HepG2 (cell line): ENCODE measurements at regions not wholly inside any gene's neighbourhood (a gene's known extent, or its start where the extent isn't known, plus 50 kb on each side); places are given as distances from the start of the nearest gene placed in this dataset.
"Not testable (repeated sequence)": the region's sequence is repeated elsewhere in the genome, so short reads cannot be mapped to it uniquely, and the experiment has no call there.

Experiments used
- ATAC-seq: fragments of 200-7000 bp; cut with Tn5 transposase; 3 replicates; pipeline ENCODE4 v1.9.1; 2020; ENCODE audit warnings: mild to moderate bottlenecking, moderate library complexity
- BruUV-seq: library from RNA; stranded (reverse); fragments of 400-500 nt; replicated peaks from 2 replicates; lab custom pipeline; 2021; lab: Mats Ljungman, UMichigan
- CTCF ChIA-PET: fragments of 300-600 bp; formaldehyde crosslinking; extraction: SDS; loops from one replicate; lab custom pipeline; 2021; ENCODE audit warnings: low total read pairs, inconsistent platforms, low intra/inter-chr PET ratio; lab: Yijun Ruan, JAX
- POLR2A ChIA-PET: fragments of 350-600 bp; sonication (Branson Sonifier 250); formaldehyde crosslinking; loops from one replicate; lab custom pipeline; 2020; ENCODE audit warnings: antibody characterized with exemption, inconsistent platforms; lab: Yijun Ruan, JAX
- DNase-seq: peaks from one replicate; pipeline ENCODE4 v3.0.0-alpha.2; 2015; ENCODE audit warnings: low spot score
- FAIRE-seq: peaks from 3 replicates; lab custom pipeline; 2011; peaks lifted over from hg19 to GRCh38; lab: Jason Lieb, UNC
- H2AFZ ChIP-seq: one replicate; pipeline ENCODE4 v1.6.1; 2011; ENCODE audit warnings: low read length, inconsistent platforms
- H3K27ac ChIP-seq: fragments of 300-600 bp; 3 replicates; pipeline ENCODE4 v1.8.0; 2011; ENCODE audit warnings: mixed run types, mild to moderate bottlenecking, mixed read lengths, low read length, inconsistent platforms; ENCODE audit not compliant: insufficient read depth; ENCODE audit errors: extremely low read length
- H3K27me3 ChIP-seq, 2 experiments: fragments of 200-600 bp in 1 of 2; 2 replicates in 1 of 2; 3 replicates in 1 of 2; pipeline versions ENCODE4 v1.6.0 to v1.8.0; 2011; ENCODE audit warnings: low read length in 2 of 2, mild to moderate bottlenecking in 2 of 2, moderate library complexity in 2 of 2, inconsistent platforms in 1 of 2; ENCODE audit not compliant: insufficient read depth in 2 of 2, control insufficient read depth in 1 of 2
- H3K36me3 ChIP-seq, 2 experiments: fragments of 200-600 bp in 1 of 2; replicated peaks in 1 of 2; 2 replicates in 1 of 2; 3 replicates in 1 of 2; pipeline versions ENCODE4 v1.5.1 to v1.8.0; 2011; ENCODE audit warnings: low read length in 2 of 2, inconsistent platforms in 1 of 2; ENCODE audit not compliant: insufficient read depth in 2 of 2, control insufficient read depth in 1 of 2
- H3K4me1 ChIP-seq: 2 replicates; pipeline ENCODE4 v1.5.1; 2012; ENCODE audit warnings: low read length, inconsistent platforms; ENCODE audit not compliant: insufficient read depth
- H3K4me2 ChIP-seq: 2 replicates; pipeline ENCODE4 v1.6.0; 2011; ENCODE audit warnings: low read depth, low read length, inconsistent platforms
- H3K4me3 ChIP-seq, 3 experiments: fragments of 200-600 bp in 1 of 3; sonication (generic), shearing (Covaris generic) in 1 of 3; replicated peaks in 1 of 3; 2 replicates each; pipeline ENCODE4 v1.5.1; 2011 to 2016; ENCODE audit warnings: low read length in 3 of 3, inconsistent platforms in 2 of 3, low read depth in 2 of 3, mild to moderate bottlenecking in 2 of 3, control low read depth in 1 of 3, mixed read lengths in 1 of 3; ENCODE audit not compliant: insufficient read depth in 1 of 3
- H3K79me2 ChIP-seq: one replicate; pipeline ENCODE4 v1.6.1; 2011; ENCODE audit warnings: low read length, inconsistent platforms; ENCODE audit not compliant: insufficient read depth
- H3K9ac ChIP-seq: 2 replicates; pipeline ENCODE4 v1.6.0; 2011; ENCODE audit warnings: mild to moderate bottlenecking, low read depth, low read length, inconsistent platforms; ENCODE audit not compliant: insufficient read depth
- H3K9me3 ChIP-seq: 2 replicates; pipeline ENCODE4 v1.5.1; 2012; ENCODE audit warnings: mild to moderate bottlenecking, low read length
- H4K20me1 ChIP-seq: 2 replicates; pipeline ENCODE4 v1.6.0; 2011; ENCODE audit warnings: inconsistent platforms, mild to moderate bottlenecking, low read length, moderate library complexity; ENCODE audit not compliant: insufficient read depth
- CEBPG ChIP-seq: IDR thresholded peaks from 2 replicates; pipeline ENCODE4 v1.6.1; 2016
- HDAC2 ChIP-seq: sonication (generic); formaldehyde crosslinking; IDR thresholded peaks from 2 replicates; pipeline ENCODE4 v1.4.0; 2020; ENCODE audit warnings: missing genetic modification reagents
- PAX8 ChIP-seq: sonication (generic); formaldehyde crosslinking; IDR thresholded peaks from 2 replicates; pipeline ENCODE4 v1.8.0; 2022; ENCODE audit warnings: mild to moderate bottlenecking, missing genetic modification reagents, borderline replicate concordance
- POLR2A ChIP-seq, 2 experiments: IDR thresholded peaks; 2 replicates each; pipeline ENCODE4 v1.6.1; 2011; ENCODE audit warnings: low read depth in 2 of 2, low read length in 2 of 2, mild to moderate bottlenecking in 1 of 2, moderate library complexity in 1 of 2; ENCODE audit not compliant: insufficient read depth in 1 of 2
- ZNF773 ChIP-seq: sonication (generic); formaldehyde crosslinking; IDR thresholded peaks from 2 replicates; pipeline ENCODE4 v1.4.0; 2020; ENCODE audit warnings: missing genetic modification reagents, borderline replicate concordance
- WGBS: methylation state at CpG from one replicate; pipeline ENCODE4 v1.1.6; 2017; ENCODE audit warnings: low lambda C conversion rate; 5-methylcytosine and 5-hydroxymethylcytosine counted together
- in situ Hi-C: cut with HindIII; loops from 2 replicates; pipeline ENCODE4 v1.10.0; 2017; ENCODE audit warnings: low pct_unique_long_range_greater_than_20kb; ENCODE audit not compliant: extremely low pct_ligation_motif_present
- intact Hi-C: fragments of 100-400 bp; cut with micrococcal nuclease; formaldehyde crosslinking; loops from one replicate; pipeline ENCODE4 v1.10.0; 2022; ENCODE audit not compliant: unreplicated experiment
- TF ChIP-seq, protein P1 (sequence below): sonication (generic); formaldehyde crosslinking; IDR thresholded peaks from 2 replicates; pipeline ENCODE4 v1.4.0; 2020; ENCODE audit warnings: missing genetic modification reagents, borderline replicate concordance
- TF ChIP-seq, protein P2 (sequence below), 2 experiments: IDR thresholded peaks; 2 replicates each; pipeline ENCODE4 v1.6.1; 2011 to 2012; ENCODE audit warnings: low read length in 2 of 2, borderline replicate concordance in 1 of 2, low read depth in 1 of 2, mild to moderate bottlenecking in 1 of 2, moderate library complexity in 1 of 2
- TF ChIP-seq, protein P3 (sequence below): sonication (generic); formaldehyde crosslinking; IDR thresholded peaks from 2 replicates; pipeline ENCODE4 v1.5.0; 2020; ENCODE audit warnings: mild to moderate bottlenecking, missing genetic modification reagents

DNA sequence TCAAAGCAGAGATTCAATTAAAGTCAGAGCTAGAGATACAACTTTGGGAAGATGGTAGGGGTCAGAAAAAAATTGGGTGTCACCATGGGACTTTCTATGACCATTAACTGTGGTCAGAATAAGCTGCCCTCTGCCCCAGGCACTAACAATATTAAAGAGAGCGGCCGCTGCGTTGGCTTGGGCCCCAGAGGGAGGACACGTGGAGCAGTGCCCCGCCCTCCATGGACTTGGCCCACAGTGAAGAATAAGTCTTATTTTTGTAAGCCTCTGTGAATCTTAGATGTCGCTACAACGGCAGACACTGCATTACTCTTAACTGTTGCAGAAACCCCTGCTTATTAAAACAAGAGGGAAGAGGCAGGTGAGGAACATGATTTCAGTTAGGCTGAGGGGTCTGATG is 172.7 kb downstream of the UQCRFS1 start (continued):
- TF ChIP-seq, protein P1, sequence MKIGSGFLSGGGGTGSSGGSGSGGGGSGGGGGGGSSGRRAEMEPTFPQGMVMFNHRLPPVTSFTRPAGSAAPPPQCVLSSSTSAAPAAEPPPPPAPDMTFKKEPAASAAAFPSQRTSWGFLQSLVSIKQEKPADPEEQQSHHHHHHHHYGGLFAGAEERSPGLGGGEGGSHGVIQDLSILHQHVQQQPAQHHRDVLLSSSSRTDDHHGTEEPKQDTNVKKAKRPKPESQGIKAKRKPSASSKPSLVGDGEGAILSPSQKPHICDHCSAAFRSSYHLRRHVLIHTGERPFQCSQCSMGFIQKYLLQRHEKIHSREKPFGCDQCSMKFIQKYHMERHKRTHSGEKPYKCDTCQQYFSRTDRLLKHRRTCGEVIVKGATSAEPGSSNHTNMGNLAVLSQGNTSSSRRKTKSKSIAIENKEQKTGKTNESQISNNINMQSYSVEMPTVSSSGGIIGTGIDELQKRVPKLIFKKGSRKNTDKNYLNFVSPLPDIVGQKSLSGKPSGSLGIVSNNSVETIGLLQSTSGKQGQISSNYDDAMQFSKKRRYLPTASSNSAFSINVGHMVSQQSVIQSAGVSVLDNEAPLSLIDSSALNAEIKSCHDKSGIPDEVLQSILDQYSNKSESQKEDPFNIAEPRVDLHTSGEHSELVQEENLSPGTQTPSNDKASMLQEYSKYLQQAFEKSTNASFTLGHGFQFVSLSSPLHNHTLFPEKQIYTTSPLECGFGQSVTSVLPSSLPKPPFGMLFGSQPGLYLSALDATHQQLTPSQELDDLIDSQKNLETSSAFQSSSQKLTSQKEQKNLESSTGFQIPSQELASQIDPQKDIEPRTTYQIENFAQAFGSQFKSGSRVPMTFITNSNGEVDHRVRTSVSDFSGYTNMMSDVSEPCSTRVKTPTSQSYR (CRISPR knock-in tag), result no peak
- TF ChIP-seq ZNF773, result no peak
- no peak for TF ChIP-seq POLR2A (IDR thresholded peaks at IDR 0.05; ENCODE audit: insufficient read depth in 1 of 2, low read depth in 2 of 2, low read length in 2 of 2)

DNA sequence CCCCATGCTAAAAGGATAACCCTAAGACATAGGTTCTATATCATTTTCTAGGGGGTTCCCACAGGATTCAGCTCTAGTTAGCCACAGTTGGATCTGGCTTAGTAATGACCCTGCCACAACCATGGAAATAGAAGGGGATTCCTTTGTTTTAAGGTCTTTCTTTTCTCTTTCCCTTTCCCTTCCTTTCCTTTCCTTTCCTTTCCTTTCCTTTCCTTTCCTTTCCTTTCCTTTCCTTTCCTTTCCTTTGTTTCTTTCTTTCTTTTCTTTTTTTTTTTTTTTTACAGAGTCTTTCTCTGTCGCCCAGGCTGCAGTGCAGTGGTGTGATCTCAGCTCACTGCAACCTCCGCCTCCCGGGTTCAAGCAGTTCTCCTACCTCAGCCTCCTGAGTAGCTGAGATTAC is 173.9 kb downstream of the UQCRFS1 start:
- H3K4me2 ChIP-seq, H3K27me3 ChIP-seq, H3K9ac ChIP-seq, BruUV-seq, H3K9me3 ChIP-seq, CTCF ChIA-PET, POLR2A ChIA-PET, H3K36me3 ChIP-seq, H4K20me1 ChIP-seq, in situ Hi-C loops, H3K79me2 ChIP-seq, FAIRE-seq, ATAC-seq, H3K27ac ChIP-seq, intact Hi-C loops, H3K4me1 ChIP-seq, H2AFZ ChIP-seq, DNase-seq, H3K4me3 ChIP-seq: not testable (repeated sequence)
- WGBS, result 8% methylated on average over 3 of the region's 3 CpGs

DNA sequence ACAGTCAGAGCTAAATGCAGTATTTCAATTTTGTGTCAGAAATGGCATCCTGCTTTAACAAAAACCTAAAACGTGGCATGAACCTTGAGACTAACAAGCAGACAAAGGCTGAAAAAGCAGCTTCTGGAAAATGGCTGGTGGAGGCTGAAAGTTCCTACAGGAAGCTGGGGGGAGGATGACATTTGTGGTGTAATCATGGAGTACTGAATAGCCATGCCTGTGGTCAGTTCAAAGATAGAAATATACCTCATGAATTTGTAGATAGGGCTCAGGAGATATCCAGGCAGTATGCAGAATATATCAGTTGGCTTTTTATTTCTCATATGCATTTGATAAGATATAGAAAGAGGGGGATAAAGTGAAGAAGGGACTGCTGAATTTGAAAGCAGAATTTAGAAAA is 181.7 kb downstream of the UQCRFS1 start:
- DNase-seq (no peak), ATAC-seq (no peak), FAIRE-seq (no peak)
- H3K36me3 ChIP-seq, result no peaks in the 10 kb centered on the region
- H3K9ac ChIP-seq, result no peak overlapping the region
- in situ Hi-C loops, result no loop called here
- ChIA-PET POLR2A (no interaction called here), CTCF (no interaction called here)
- 0% methylated on average over 1 of the region's 1 CpG for WGBS
- no peaks in the 10 kb centered on the region for H3K4me1 ChIP-seq
- H3K27ac ChIP-seq, result no peak overlapping the region
- BruUV-seq, result no TSS peak
- H3K4me2 ChIP-seq, result no peak overlapping the region
- H3K9me3 ChIP-seq, result peaks cover 16% of the 10 kb centered on the region
- no peaks in the 10 kb centered on the region for H3K79me2 ChIP-seq
- H4K20me1 ChIP-seq, result no peaks in the 10 kb centered on the region
- H2AFZ ChIP-seq, result no peak overlapping the region
- H3K27me3 ChIP-seq, result no peaks in the 10 kb centered on the region
- no peak overlapping the region for H3K4me3 ChIP-seq
- intact Hi-C loops, result no loop called here
- TF ChIP-seq CEBPG (CRISPR knock-in tag) (no peak), HDAC2 (CRISPR knock-in tag) (no peak), PAX8 (CRISPR knock-in tag) (no peak)
- TF ChIP-seq, protein P2, sequence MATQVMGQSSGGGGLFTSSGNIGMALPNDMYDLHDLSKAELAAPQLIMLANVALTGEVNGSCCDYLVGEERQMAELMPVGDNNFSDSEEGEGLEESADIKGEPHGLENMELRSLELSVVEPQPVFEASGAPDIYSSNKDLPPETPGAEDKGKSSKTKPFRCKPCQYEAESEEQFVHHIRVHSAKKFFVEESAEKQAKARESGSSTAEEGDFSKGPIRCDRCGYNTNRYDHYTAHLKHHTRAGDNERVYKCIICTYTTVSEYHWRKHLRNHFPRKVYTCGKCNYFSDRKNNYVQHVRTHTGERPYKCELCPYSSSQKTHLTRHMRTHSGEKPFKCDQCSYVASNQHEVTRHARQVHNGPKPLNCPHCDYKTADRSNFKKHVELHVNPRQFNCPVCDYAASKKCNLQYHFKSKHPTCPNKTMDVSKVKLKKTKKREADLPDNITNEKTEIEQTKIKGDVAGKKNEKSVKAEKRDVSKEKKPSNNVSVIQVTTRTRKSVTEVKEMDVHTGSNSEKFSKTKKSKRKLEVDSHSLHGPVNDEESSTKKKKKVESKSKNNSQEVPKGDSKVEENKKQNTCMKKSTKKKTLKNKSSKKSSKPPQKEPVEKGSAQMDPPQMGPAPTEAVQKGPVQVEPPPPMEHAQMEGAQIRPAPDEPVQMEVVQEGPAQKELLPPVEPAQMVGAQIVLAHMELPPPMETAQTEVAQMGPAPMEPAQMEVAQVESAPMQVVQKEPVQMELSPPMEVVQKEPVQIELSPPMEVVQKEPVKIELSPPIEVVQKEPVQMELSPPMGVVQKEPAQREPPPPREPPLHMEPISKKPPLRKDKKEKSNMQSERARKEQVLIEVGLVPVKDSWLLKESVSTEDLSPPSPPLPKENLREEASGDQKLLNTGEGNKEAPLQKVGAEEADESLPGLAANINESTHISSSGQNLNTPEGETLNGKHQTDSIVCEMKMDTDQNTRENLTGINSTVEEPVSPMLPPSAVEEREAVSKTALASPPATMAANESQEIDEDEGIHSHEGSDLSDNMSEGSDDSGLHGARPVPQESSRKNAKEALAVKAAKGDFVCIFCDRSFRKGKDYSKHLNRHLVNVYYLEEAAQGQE (IDR thresholded peaks at IDR 0.05; ENCODE audit: borderline replicate concordance in 1 of 2, low read depth in 1 of 2, low read length in 2 of 2), result no peak
- TF ChIP-seq, protein P3, sequence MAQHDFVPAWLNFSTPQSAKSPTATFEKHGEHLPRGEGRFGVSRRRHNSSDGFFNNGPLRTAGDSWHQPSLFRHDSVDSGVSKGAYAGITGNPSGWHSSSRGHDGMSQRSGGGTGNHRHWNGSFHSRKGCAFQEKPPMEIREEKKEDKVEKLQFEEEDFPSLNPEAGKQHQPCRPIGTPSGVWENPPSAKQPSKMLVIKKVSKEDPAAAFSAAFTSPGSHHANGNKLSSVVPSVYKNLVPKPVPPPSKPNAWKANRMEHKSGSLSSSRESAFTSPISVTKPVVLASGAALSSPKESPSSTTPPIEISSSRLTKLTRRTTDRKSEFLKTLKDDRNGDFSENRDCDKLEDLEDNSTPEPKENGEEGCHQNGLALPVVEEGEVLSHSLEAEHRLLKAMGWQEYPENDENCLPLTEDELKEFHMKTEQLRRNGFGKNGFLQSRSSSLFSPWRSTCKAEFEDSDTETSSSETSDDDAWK (CRISPR knock-in tag), result no peak
